ENCODE measurements at regions not wholly inside any gene's neighbourhood (a gene's known extent, or its start where the extent isn't known, plus 50 kb on each side); places are given as distances from the start of the nearest gene placed in this dataset.
A peak's percentile ranks its signal among the peaks of the same experiment; 100 is the strongest.

DNA sequence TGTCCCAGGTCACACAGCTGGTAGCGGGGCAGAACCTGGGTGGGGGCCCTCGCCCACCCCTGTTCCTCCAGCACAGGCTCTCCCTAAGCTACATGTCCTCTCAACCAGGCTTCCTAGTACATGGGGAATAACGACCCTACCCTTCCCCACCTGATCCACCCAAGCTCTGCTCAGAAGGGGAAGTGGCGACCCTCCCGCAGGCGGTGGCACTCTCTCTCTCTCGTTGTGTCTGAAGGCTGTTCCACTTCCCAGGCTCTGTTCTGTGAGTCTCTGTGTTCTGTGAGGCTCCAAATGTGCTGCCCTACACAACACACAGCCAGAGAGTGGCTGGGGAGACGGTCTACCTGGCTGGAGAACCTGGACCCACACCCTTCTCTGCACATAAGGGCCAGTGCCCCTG, 135.8 kb downstream of the COPS8 start (continued):
- TF ChIP-seq, protein P1, sequence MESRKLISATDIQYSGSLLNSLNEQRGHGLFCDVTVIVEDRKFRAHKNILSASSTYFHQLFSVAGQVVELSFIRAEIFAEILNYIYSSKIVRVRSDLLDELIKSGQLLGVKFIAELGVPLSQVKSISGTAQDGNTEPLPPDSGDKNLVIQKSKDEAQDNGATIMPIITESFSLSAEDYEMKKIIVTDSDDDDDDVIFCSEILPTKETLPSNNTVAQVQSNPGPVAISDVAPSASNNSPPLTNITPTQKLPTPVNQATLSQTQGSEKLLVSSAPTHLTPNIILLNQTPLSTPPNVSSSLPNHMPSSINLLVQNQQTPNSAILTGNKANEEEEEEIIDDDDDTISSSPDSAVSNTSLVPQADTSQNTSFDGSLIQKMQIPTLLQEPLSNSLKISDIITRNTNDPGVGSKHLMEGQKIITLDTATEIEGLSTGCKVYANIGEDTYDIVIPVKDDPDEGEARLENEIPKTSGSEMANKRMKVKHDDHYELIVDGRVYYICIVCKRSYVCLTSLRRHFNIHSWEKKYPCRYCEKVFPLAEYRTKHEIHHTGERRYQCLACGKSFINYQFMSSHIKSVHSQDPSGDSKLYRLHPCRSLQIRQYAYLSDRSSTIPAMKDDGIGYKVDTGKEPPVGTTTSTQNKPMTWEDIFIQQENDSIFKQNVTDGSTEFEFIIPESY (IDR thresholded peaks at IDR 0.05; ENCODE audit: borderline replicate concordance, low read depth) = no peak

DNA sequence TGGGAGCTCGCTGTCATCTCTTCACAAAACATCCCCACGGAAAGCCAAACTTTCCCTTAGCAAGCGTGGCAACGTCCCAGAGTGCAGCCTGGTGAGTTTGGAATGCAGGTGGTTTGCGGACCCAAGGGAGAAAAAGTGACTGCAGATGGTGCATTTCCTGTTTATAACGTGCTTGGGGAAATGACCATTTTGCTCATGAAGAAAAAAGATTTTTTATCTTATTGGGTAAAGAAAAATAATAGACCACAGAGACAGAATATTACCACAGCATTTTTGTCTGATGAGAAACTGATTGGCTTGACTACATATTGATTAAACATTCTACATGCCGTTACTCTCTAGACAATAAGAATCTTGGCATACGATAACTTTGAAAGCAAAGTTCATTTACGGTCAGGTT, 136.5 kb downstream of the COPS8 start:
- 31% methylated on average over 9 of the region's 9 CpGs for WGBS (ENCODE audit: low lambda C conversion rate)
- H3K4me3 ChIP-seq (ENCODE audit: low read depth in 2 of 2, low read length in 1 of 2) = no peak overlapping the region
- no peaks in the 10 kb centered on the region for H3K9me3 ChIP-seq
- no peak overlapping the region for H2AFZ ChIP-seq (ENCODE audit: low read depth)
- peak overlapping the region; percentile 82 to 96 for H3K27ac ChIP-seq (ENCODE audit: low read depth in 2 of 2, low read length in 1 of 2)
- POLR2A ChIA-PET = no interaction called here
- H3F3A ChIP-seq (replicated peaks; ENCODE audit: insufficient read depth) = peaks cover 64% of the 10 kb centered on the region
- DNase-seq = no peak
- H3K36me3 ChIP-seq (replicated peaks in 1 of 2; ENCODE audit: control insufficient read depth in 1 of 2, insufficient read depth in 2 of 2, low read length in 1 of 2) = no peaks in the 10 kb centered on the region
- H3K4me2 ChIP-seq = peak overlapping the region; percentile 25; the same call in 1 of the 2 replicates
- H4K20me1 ChIP-seq (ENCODE audit: insufficient read depth) = no peaks in the 10 kb centered on the region
- CTCF ChIA-PET = interaction anchor here (0.9 kb wide), 1 partner anchor 13 kb away, joined by 3 read pairs; no protein-coding TSS in a partner anchor
- H3K4me1 ChIP-seq (ENCODE audit: control insufficient read depth in 1 of 2, insufficient read depth in 2 of 2, low read depth in 1 of 2, low read length in 1 of 2) = peaks cover 12 to 63% of the 10 kb centered on the region in 2 experiments
- peak overlapping the region; percentile 75 for H3K9ac ChIP-seq
- H3K79me2 ChIP-seq (ENCODE audit: insufficient read depth) = no peaks in the 10 kb centered on the region
- no peaks in the 10 kb centered on the region for H3K9me2 ChIP-seq
- no peaks in the 10 kb centered on the region for H3K27me3 ChIP-seq (ENCODE audit: insufficient read depth)
- TF ChIP-seq ELF1 (IDR thresholded peaks at IDR 0.05) (no peak; the same call in 1 of the 2 replicates), TCF12 (IDR thresholded peaks at IDR 0.05) (peak; percentile 97), TEAD4 (IDR thresholded peaks at IDR 0.05; ENCODE audit: borderline replicate concordance, insufficient read depth) (peak; percentile 93), JUND (IDR thresholded peaks at IDR 0.05) (peak; percentile 86), EP300 (IDR thresholded peaks at IDR 0.05; ENCODE audit: borderline replicate concordance in 1 of 2, low read depth in 1 of 2, low read length in 1 of 2) (peak; percentile 36 to 98; a peak in 3 of 4 replicates), NRF1 (IDR thresholded peaks at IDR 0.05; ENCODE audit: low read depth, low read length) (no peak), RAD21 (IDR thresholded peaks at IDR 0.05; ENCODE audit: low read length) (no peak), CHD2 (IDR thresholded peaks at IDR 0.05; ENCODE audit: low read length, partially characterized antibody) (no peak), NFIC (IDR thresholded peaks at IDR 0.05; ENCODE audit: borderline replicate concordance) (peak; percentile 93), SIN3A (IDR thresholded peaks at IDR 0.05; ENCODE audit: borderline replicate concordance, low read depth, low read length) (no peak), GATA2 (CRISPR knock-in tag; IDR thresholded peaks at IDR 0.05) (no peak), RCOR1 (IDR thresholded peaks at IDR 0.05; ENCODE audit: low read length) (no peak), MXI1 (IDR thresholded peaks at IDR 0.05; ENCODE audit: low read depth, low read length) (no peak), FOXM1 (IDR thresholded peaks at IDR 0.05; ENCODE audit: low read depth) (peak; percentile 93), POLR2AphosphoS5 (IDR thresholded peaks at IDR 0.05; ENCODE audit: low read depth, low read length) (peak; percentile 53; the same call in 1 of the 2 replicates), RFX5 (IDR thresholded peaks at IDR 0.05; ENCODE audit: low read length) (no peak), FOSL2 (IDR thresholded peaks at IDR 0.05; ENCODE audit: borderline replicate concordance, low read depth) (peak; percentile 62; the same call in 1 of the 2 replicates), RXRA (IDR thresholded peaks at IDR 0.05; ENCODE audit: borderline replicate concordance, low read depth) (peak; percentile 86), YY1 (IDR thresholded peaks at IDR 0.05; ENCODE audit: low read depth) (no peak)
- TF ChIP-seq, protein P2, sequence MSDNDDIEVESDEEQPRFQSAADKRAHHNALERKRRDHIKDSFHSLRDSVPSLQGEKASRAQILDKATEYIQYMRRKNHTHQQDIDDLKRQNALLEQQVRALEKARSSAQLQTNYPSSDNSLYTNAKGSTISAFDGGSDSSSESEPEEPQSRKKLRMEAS (IDR thresholded peaks at IDR 0.05; ENCODE audit: low read depth) = peak; percentile 75
- TF ChIP-seq, protein P3, sequence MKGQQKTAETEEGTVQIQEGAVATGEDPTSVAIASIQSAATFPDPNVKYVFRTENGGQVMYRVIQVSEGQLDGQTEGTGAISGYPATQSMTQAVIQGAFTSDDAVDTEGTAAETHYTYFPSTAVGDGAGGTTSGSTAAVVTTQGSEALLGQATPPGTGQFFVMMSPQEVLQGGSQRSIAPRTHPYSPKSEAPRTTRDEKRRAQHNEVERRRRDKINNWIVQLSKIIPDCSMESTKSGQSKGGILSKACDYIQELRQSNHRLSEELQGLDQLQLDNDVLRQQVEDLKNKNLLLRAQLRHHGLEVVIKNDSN (IDR thresholded peaks at IDR 0.05; ENCODE audit: borderline replicate concordance, low read depth) = no peak
- TF ChIP-seq, protein P4, sequence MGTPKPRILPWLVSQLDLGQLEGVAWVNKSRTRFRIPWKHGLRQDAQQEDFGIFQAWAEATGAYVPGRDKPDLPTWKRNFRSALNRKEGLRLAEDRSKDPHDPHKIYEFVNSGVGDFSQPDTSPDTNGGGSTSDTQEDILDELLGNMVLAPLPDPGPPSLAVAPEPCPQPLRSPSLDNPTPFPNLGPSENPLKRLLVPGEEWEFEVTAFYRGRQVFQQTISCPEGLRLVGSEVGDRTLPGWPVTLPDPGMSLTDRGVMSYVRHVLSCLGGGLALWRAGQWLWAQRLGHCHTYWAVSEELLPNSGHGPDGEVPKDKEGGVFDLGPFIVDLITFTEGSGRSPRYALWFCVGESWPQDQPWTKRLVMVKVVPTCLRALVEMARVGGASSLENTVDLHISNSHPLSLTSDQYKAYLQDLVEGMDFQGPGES (IDR thresholded peaks at IDR 0.05; ENCODE audit: low read depth, low read length) = no peak
- TF ChIP-seq, protein P5, sequence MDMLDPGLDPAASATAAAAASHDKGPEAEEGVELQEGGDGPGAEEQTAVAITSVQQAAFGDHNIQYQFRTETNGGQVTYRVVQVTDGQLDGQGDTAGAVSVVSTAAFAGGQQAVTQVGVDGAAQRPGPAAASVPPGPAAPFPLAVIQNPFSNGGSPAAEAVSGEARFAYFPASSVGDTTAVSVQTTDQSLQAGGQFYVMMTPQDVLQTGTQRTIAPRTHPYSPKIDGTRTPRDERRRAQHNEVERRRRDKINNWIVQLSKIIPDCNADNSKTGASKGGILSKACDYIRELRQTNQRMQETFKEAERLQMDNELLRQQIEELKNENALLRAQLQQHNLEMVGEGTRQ (IDR thresholded peaks at IDR 0.05; ENCODE audit: borderline replicate concordance, low read depth, low read length) = no peak
- TF ChIP-seq, protein P6, sequence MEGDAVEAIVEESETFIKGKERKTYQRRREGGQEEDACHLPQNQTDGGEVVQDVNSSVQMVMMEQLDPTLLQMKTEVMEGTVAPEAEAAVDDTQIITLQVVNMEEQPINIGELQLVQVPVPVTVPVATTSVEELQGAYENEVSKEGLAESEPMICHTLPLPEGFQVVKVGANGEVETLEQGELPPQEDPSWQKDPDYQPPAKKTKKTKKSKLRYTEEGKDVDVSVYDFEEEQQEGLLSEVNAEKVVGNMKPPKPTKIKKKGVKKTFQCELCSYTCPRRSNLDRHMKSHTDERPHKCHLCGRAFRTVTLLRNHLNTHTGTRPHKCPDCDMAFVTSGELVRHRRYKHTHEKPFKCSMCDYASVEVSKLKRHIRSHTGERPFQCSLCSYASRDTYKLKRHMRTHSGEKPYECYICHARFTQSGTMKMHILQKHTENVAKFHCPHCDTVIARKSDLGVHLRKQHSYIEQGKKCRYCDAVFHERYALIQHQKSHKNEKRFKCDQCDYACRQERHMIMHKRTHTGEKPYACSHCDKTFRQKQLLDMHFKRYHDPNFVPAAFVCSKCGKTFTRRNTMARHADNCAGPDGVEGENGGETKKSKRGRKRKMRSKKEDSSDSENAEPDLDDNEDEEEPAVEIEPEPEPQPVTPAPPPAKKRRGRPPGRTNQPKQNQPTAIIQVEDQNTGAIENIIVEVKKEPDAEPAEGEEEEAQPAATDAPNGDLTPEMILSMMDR (IDR thresholded peaks at IDR 0.05) = no peak
- TF ChIP-seq, protein P7, sequence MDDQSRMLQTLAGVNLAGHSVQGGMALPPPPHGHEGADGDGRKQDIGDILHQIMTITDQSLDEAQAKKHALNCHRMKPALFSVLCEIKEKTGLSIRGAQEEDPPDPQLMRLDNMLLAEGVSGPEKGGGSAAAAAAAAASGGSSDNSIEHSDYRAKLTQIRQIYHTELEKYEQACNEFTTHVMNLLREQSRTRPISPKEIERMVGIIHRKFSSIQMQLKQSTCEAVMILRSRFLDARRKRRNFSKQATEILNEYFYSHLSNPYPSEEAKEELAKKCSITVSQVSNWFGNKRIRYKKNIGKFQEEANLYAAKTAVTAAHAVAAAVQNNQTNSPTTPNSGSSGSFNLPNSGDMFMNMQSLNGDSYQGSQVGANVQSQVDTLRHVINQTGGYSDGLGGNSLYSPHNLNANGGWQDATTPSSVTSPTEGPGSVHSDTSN (IDR thresholded peaks at IDR 0.05) = peak; percentile 71
